Pulmonary artery endothelial cell (primary cell): ENCODE measurements at regions not wholly inside any gene's neighbourhood (a gene's known extent, or its start where the extent isn't known, plus 50 kb on each side); places are given as distances from the start of the nearest gene placed in this dataset.

Experiments used
- DNase-seq: peaks from one replicate; pipeline ENCODE4 v3.0.0-alpha.2; 2011; ENCODE audit warnings: low read depth, low spot score

GRCh38 chr18:52278191-52278590, 61.8 kb upstream of the DCC start:
- no peak for DNase-seq

GRCh38 chr18:52280702-52281101, 59.3 kb upstream of the DCC start:
- DNase-seq, result no peak

GRCh38 chr18:52283927-52284326, 56.1 kb upstream of the DCC start:
- DNase-seq, result no peak

- DNase-seq, result no peak
These were observed 53.3 kb upstream of the DCC start for GRCh38 chr18:52286675-52287074.

GRCh38 chr18:52287151-52287550, 52.8 kb upstream of the DCC start:
- DNase-seq, result no peak

GRCh38 chr18:52288403-52289004, 51.5 kb upstream of the DCC start:
- DNase-seq, result no peak

- DNase-seq, result no peak
These were observed 50.6 kb upstream of the DCC start for GRCh38 chr18:52289392-52289791.
